Stimulated activated naive CD8-positive, alpha-beta T cell treated with anti-CD3 and anti-CD28 coated beads, Interleukin-15, Interleukin-2, amounts not matched to agents 100 ng/mL and 50 ng/mL, for 24 hours (primary cell): ENCODE measurements at regions not wholly inside any gene's neighbourhood (a gene's known extent, or its start where the extent isn't known, plus 50 kb on each side); places are given as distances from the start of the nearest gene placed in this dataset.
"Not testable (repeated sequence)": the region's sequence is repeated elsewhere in the genome, so short reads cannot be mapped to it uniquely, and the experiment has no call there.

Experiments used
- H3K27ac Mint-ChIP-seq: one replicate; pipeline ENCODE4 v1.8.0; 2021; ENCODE audit warnings: mild to moderate bottlenecking, mixed read lengths
- H3K27me3 Mint-ChIP-seq: one replicate; pipeline ENCODE4 v1.8.0; 2021; ENCODE audit warnings: mixed read lengths
- H3K36me3 Mint-ChIP-seq: one replicate; pipeline ENCODE4 v1.8.0; 2021; ENCODE audit warnings: low read depth, mixed read lengths
- H3K4me1 Mint-ChIP-seq: one replicate; pipeline ENCODE4 v1.8.0; 2021; ENCODE audit warnings: low read depth, mixed read lengths
- H3K4me3 Mint-ChIP-seq: one replicate; pipeline ENCODE4 v1.8.0; 2021; ENCODE audit warnings: mild to moderate bottlenecking, mixed read lengths
- H3K9me3 Mint-ChIP-seq: one replicate; pipeline ENCODE4 v1.8.0; 2021; ENCODE audit warnings: mixed read lengths

GRCh38 chr1:182166750-182167149 is 105.2 kb upstream of the ZNF648 start:
- Mint-ChIP-seq H3K4me1 (no peaks in the 10 kb centered on the region), H3K4me3 (no peak overlapping the region), H3K27ac (no peak overlapping the region), H3K27me3 (no peaks in the 10 kb centered on the region), H3K36me3 (no peaks in the 10 kb centered on the region), H3K9me3 (no peaks in the 10 kb centered on the region)

- H3K4me3 Mint-ChIP-seq = no peak overlapping the region
- H3K27ac Mint-ChIP-seq = no peak overlapping the region
- peaks cover 3% of the 10 kb centered on the region for H3K9me3 Mint-ChIP-seq
- no peaks in the 10 kb centered on the region for H3K36me3 Mint-ChIP-seq
- peaks cover 2% of the 10 kb centered on the region for H3K27me3 Mint-ChIP-seq
- H3K4me1 Mint-ChIP-seq = no peaks in the 10 kb centered on the region
Observed at GRCh38 chr1:182166321-182166720, 104.8 kb upstream of the ZNF648 start.

GRCh38 chr1:182164273-182164672 is 102.8 kb upstream of the ZNF648 start:
- Mint-ChIP-seq H3K27me3 (peaks cover 4% of the 10 kb centered on the region), H3K4me3 (no peak overlapping the region), H3K4me1 (no peaks in the 10 kb centered on the region), H3K27ac (no peak overlapping the region), H3K9me3 (peaks cover 14% of the 10 kb centered on the region), H3K36me3 (no peaks in the 10 kb centered on the region)

GRCh38 chr1:182163821-182164223 is 102.3 kb upstream of the ZNF648 start:
- H3K9me3 Mint-ChIP-seq = peaks cover 17% of the 10 kb centered on the region
- no peaks in the 10 kb centered on the region for H3K4me1 Mint-ChIP-seq
- no peak overlapping the region for H3K4me3 Mint-ChIP-seq
- no peaks in the 10 kb centered on the region for H3K36me3 Mint-ChIP-seq
- H3K27me3 Mint-ChIP-seq = peaks cover 4% of the 10 kb centered on the region
- no peak overlapping the region for H3K27ac Mint-ChIP-seq

GRCh38 chr1:182159443-182159842 is 97.9 kb upstream of the ZNF648 start:
- Mint-ChIP-seq H3K27ac (no peak overlapping the region), H3K4me3 (no peak overlapping the region), H3K4me1 (no peaks in the 10 kb centered on the region), H3K36me3 (no peaks in the 10 kb centered on the region), H3K27me3 (peaks cover 4% of the 10 kb centered on the region), H3K9me3 (peaks cover 20% of the 10 kb centered on the region)

- no peaks in the 10 kb centered on the region for H3K36me3 Mint-ChIP-seq
- H3K27me3 Mint-ChIP-seq = peaks cover 4% of the 10 kb centered on the region
- H3K4me1 Mint-ChIP-seq = no peaks in the 10 kb centered on the region
- no peak overlapping the region for H3K4me3 Mint-ChIP-seq
- H3K27ac Mint-ChIP-seq = no peak overlapping the region
- peaks cover 20% of the 10 kb centered on the region for H3K9me3 Mint-ChIP-seq
Observed at GRCh38 chr1:182157187-182157586, 95.7 kb upstream of the ZNF648 start.

GRCh38 chr1:182154425-182154824 is 92.9 kb upstream of the ZNF648 start:
- not testable (repeated sequence) for H3K27me3 Mint-ChIP-seq, H3K9me3 Mint-ChIP-seq, H3K36me3 Mint-ChIP-seq, H3K27ac Mint-ChIP-seq, H3K4me1 Mint-ChIP-seq, H3K4me3 Mint-ChIP-seq

GRCh38 chr1:182149411-182149965 is 88.0 kb upstream of the ZNF648 start:
- H3K27me3 Mint-ChIP-seq = no peaks in the 10 kb centered on the region
- H3K4me1 Mint-ChIP-seq = peaks cover 7% of the 10 kb centered on the region
- H3K9me3 Mint-ChIP-seq = no peaks in the 10 kb centered on the region
- no peaks in the 10 kb centered on the region for H3K36me3 Mint-ChIP-seq
- H3K27ac Mint-ChIP-seq = peak overlapping the region; percentile 42
- H3K4me3 Mint-ChIP-seq = no peak overlapping the region

GRCh38 chr1:182147951-182148350 is 86.4 kb upstream of the ZNF648 start:
- Mint-ChIP-seq H3K27me3 (peaks cover 3% of the 10 kb centered on the region), H3K9me3 (no peaks in the 10 kb centered on the region), H3K27ac (no peak overlapping the region), H3K4me1 (peaks cover 7% of the 10 kb centered on the region), H3K36me3 (no peaks in the 10 kb centered on the region), H3K4me3 (no peak overlapping the region)

GRCh38 chr1:182147136-182147820 is 85.8 kb upstream of the ZNF648 start:
- peaks cover 9% of the 10 kb centered on the region for H3K27me3 Mint-ChIP-seq
- H3K4me3 Mint-ChIP-seq = no peak overlapping the region
- H3K9me3 Mint-ChIP-seq = no peaks in the 10 kb centered on the region
- no peaks in the 10 kb centered on the region for H3K36me3 Mint-ChIP-seq
- peaks cover 7% of the 10 kb centered on the region for H3K4me1 Mint-ChIP-seq
- H3K27ac Mint-ChIP-seq = no peak overlapping the region

- Mint-ChIP-seq H3K27me3 (peaks cover 9% of the 10 kb centered on the region), H3K4me1 (peaks cover 7% of the 10 kb centered on the region), H3K9me3 (no peaks in the 10 kb centered on the region), H3K4me3 (no peak overlapping the region), H3K27ac (no peak overlapping the region), H3K36me3 (no peaks in the 10 kb centered on the region)
Observed at GRCh38 chr1:182146286-182146685, 84.8 kb upstream of the ZNF648 start.

- Mint-ChIP-seq H3K4me3 (no peak overlapping the region), H3K4me1 (peaks cover 7% of the 10 kb centered on the region), H3K27me3 (peaks cover 12% of the 10 kb centered on the region), H3K36me3 (no peaks in the 10 kb centered on the region), H3K27ac (no peak overlapping the region), H3K9me3 (no peaks in the 10 kb centered on the region)
Observed at GRCh38 chr1:182145441-182145840, 83.9 kb upstream of the ZNF648 start.

GRCh38 chr1:182144646-182145030 is 83.1 kb upstream of the ZNF648 start:
- Mint-ChIP-seq H3K27ac (no peak overlapping the region), H3K27me3 (peaks cover 12% of the 10 kb centered on the region)

GRCh38 chr1:182143825-182144645 is 82.5 kb upstream of the ZNF648 start:
- H3K27ac Mint-ChIP-seq = no peak overlapping the region
- H3K4me1 Mint-ChIP-seq = peaks cover 3% of the 10 kb centered on the region
- H3K36me3 Mint-ChIP-seq = no peaks in the 10 kb centered on the region

More at GRCh38 chr1:182144646-182145030, 83.1 kb upstream of the ZNF648 start:
- Mint-ChIP-seq H3K36me3 (no peaks in the 10 kb centered on the region), H3K9me3 (no peaks in the 10 kb centered on the region), H3K4me3 (no peak overlapping the region), H3K4me1 (peaks cover 7% of the 10 kb centered on the region)

GRCh38 chr1:182143154-182143657 is 81.7 kb upstream of the ZNF648 start:
- H3K9me3 Mint-ChIP-seq = no peaks in the 10 kb centered on the region
- no peak overlapping the region for H3K27ac Mint-ChIP-seq
- no peak overlapping the region for H3K4me3 Mint-ChIP-seq
- H3K4me1 Mint-ChIP-seq = no peaks in the 10 kb centered on the region
- no peaks in the 10 kb centered on the region for H3K36me3 Mint-ChIP-seq
- H3K27me3 Mint-ChIP-seq = peaks cover 12% of the 10 kb centered on the region

More at GRCh38 chr1:182143825-182144645, 82.5 kb upstream of the ZNF648 start:
- Mint-ChIP-seq H3K27me3 (peaks cover 12% of the 10 kb centered on the region), H3K4me3 (no peak overlapping the region), H3K9me3 (no peaks in the 10 kb centered on the region)
